ENCODE measurements at regions not wholly inside any gene's neighbourhood (a gene's known extent, or its start where the extent isn't known, plus 50 kb on each side); places are given as distances from the start of the nearest gene placed in this dataset.

- DNase-seq, result no peak
Measured at GRCh38 chr7:441684-442421, 77.8 kb downstream of the PDGFA start.

- no peak for DNase-seq
Measured at GRCh38 chr7:442457-442856, 77.2 kb downstream of the PDGFA start.

- no peak for DNase-seq
Measured at GRCh38 chr7:443279-443833, 76.3 kb downstream of the PDGFA start.

GRCh38 chr7:444606-445005, 75.0 kb downstream of the PDGFA start:
- no peak for DNase-seq

GRCh38 chr7:445020-445419, 74.6 kb downstream of the PDGFA start:
- no peak for DNase-seq

GRCh38 chr7:445563-446288, 73.9 kb downstream of the PDGFA start:
- no peak for DNase-seq

- no peak for DNase-seq
Measured at GRCh38 chr7:446289-446935, 73.2 kb downstream of the PDGFA start.
